ENCODE measurements at regions not wholly inside any gene's neighbourhood (a gene's known extent, or its start where the extent isn't known, plus 50 kb on each side); places are given as distances from the start of the nearest gene placed in this dataset.

GRCh38 chr2:11988691-11989353, 242.4 kb downstream of the LPIN1 start:
- Histone ChIP-seq H3K27me3 (ENCODE audit: insufficient read depth, low read length) (no peaks in the 10 kb centered on the region), H3K79me2 (ENCODE audit: insufficient read depth, low read length) (no peaks in the 10 kb centered on the region), H3K27ac (ENCODE audit: low read depth, low read length) (no peak overlapping the region), H3K4me3 (replicated peaks in 1 of 2; ENCODE audit: low read depth in 1 of 2, low read length in 2 of 2) (no peak overlapping the region), H3K9ac (ENCODE audit: low read length) (no peak overlapping the region), H3K4me2 (ENCODE audit: low read length) (no peak overlapping the region), H3K4me1 (ENCODE audit: control insufficient read depth in 1 of 2, insufficient read depth in 2 of 2, low read length in 2 of 2) (no peaks in the 10 kb centered on the region), H2AFZ (ENCODE audit: low read depth, low read length, poor library complexity, severe bottlenecking) (no peak overlapping the region), H4K20me1 (ENCODE audit: insufficient read depth) (no peaks in the 10 kb centered on the region), H3K9me2 (ENCODE audit: insufficient read depth) (no peaks in the 10 kb centered on the region), H3K36me3 (ENCODE audit: control insufficient read depth in 1 of 2, insufficient read depth in 2 of 2, low read length in 2 of 2) (no peaks in the 10 kb centered on the region), H3K9me3 (ENCODE audit: control insufficient read depth in 1 of 2, insufficient read depth in 1 of 2, low read depth in 1 of 2, low read length in 2 of 2) (no peaks in the 10 kb centered on the region)
- RAD21 ChIA-PET (ENCODE audit: low non-redundant PET in 1 of 2, low total read pairs in 2 of 2, uncharacterized antibody in 2 of 2, unreplicated experiment in 2 of 2), result no interaction called here
- BruUV-seq (replicated peaks), result no TSS peak
- TF ChIP-seq ZBTB33 (IDR thresholded peaks at IDR 0.05; ENCODE audit: extremely low read depth, insufficient replicate concordance, low read length) (no peak), POLR2A (IDR thresholded peaks at IDR 0.05; ENCODE audit: borderline replicate concordance, extremely low read depth, insufficient read depth, insufficient read length) (no peak), EGR1 (IDR thresholded peaks at IDR 0.05; ENCODE audit: low read depth) (no peak), POLR2AphosphoS5 (IDR thresholded peaks at IDR 0.05; ENCODE audit: low read depth, low read length) (no peak), EZH2phosphoT487 (IDR thresholded peaks at IDR 0.05; ENCODE audit: borderline replicate concordance) (no peak), ZFX (IDR thresholded peaks at IDR 0.05) (no peak)
- POLR2A ChIA-PET, result no interaction called here
- CTCF ChIA-PET, result no interaction called here
- intact Hi-C loops (cut with micrococcal nuclease), result no loop called here
- no peak for ATAC-seq
- no peak for DNase-seq (ENCODE audit: low read depth, low spot score)

- ATAC-seq (no peak), DNase-seq (ENCODE audit: low read depth, low spot score) (no peak)
- no peaks in the 10 kb centered on the region for H3K9me3 ChIP-seq (ENCODE audit: control insufficient read depth in 1 of 2, insufficient read depth in 1 of 2, low read depth in 1 of 2, low read length in 2 of 2)
- no peak overlapping the region for H3K4me3 ChIP-seq (replicated peaks in 1 of 2; ENCODE audit: low read depth in 1 of 2, low read length in 2 of 2)
- intact Hi-C loops (cut with micrococcal nuclease), result no loop called here
- H3K9me2 ChIP-seq (ENCODE audit: insufficient read depth), result no peaks in the 10 kb centered on the region
- H3K9ac ChIP-seq (ENCODE audit: low read length), result no peak overlapping the region
- no TSS peak for BruUV-seq (replicated peaks)
- CTCF ChIA-PET, result no interaction called here
- H4K20me1 ChIP-seq (ENCODE audit: insufficient read depth), result no peaks in the 10 kb centered on the region
- H3K4me2 ChIP-seq (ENCODE audit: low read length), result no peak overlapping the region
- no peak overlapping the region for H2AFZ ChIP-seq (ENCODE audit: low read depth, low read length, poor library complexity, severe bottlenecking)
- no peaks in the 10 kb centered on the region for H3K27me3 ChIP-seq (ENCODE audit: insufficient read depth, low read length)
- no peaks in the 10 kb centered on the region for H3K4me1 ChIP-seq (ENCODE audit: control insufficient read depth in 1 of 2, insufficient read depth in 2 of 2, low read length in 2 of 2)
- H3K79me2 ChIP-seq (ENCODE audit: insufficient read depth, low read length), result no peaks in the 10 kb centered on the region
- H3K27ac ChIP-seq (ENCODE audit: low read depth, low read length), result no peak overlapping the region
- H3K36me3 ChIP-seq (ENCODE audit: control insufficient read depth in 1 of 2, insufficient read depth in 2 of 2, low read length in 2 of 2), result no peaks in the 10 kb centered on the region
- POLR2A ChIA-PET, result no interaction called here
- TF ChIP-seq YY1 (IDR thresholded peaks at IDR 0.05; ENCODE audit: extremely low read depth, insufficient replicate concordance, low read depth, low read length), result no peak
- TF ChIP-seq ATF3 (IDR thresholded peaks at IDR 0.05), result no peak
- TF ChIP-seq SRF (IDR thresholded peaks at IDR 0.05; ENCODE audit: low read depth), result no peak
- TF ChIP-seq ZFX (IDR thresholded peaks at IDR 0.05), result no peak
- no peak for TF ChIP-seq RAD21 (IDR thresholded peaks at IDR 0.05; ENCODE audit: low read depth)
- no peak for TF ChIP-seq EZH2phosphoT487 (IDR thresholded peaks at IDR 0.05; ENCODE audit: borderline replicate concordance)
- no peak for TF ChIP-seq CTCF (IDR thresholded peaks at IDR 0.05 in 2 of 3, conservative IDR thresholded peaks at IDR 0.05 in 1 of 3; ENCODE audit: borderline replicate concordance in 1 of 3, insufficient read depth in 1 of 3, low read depth in 2 of 3, low read length in 2 of 3)
- TF ChIP-seq CBX3 (IDR thresholded peaks at IDR 0.05; ENCODE audit: low read depth), result no peak
- TF ChIP-seq SIN3A (IDR thresholded peaks at IDR 0.05; ENCODE audit: low read depth), result no peak
- no peak for TF ChIP-seq POLR2AphosphoS5 (IDR thresholded peaks at IDR 0.05; ENCODE audit: low read depth, low read length)
- no peak for TF ChIP-seq POLR2A (IDR thresholded peaks at IDR 0.05; ENCODE audit: borderline replicate concordance, extremely low read depth, insufficient read depth, insufficient read length)
- no peak for TF ChIP-seq TCF7L2 (IDR thresholded peaks at IDR 0.05; ENCODE audit: borderline replicate concordance, extremely low read depth, insufficient read depth, insufficient read length)
- TF ChIP-seq FOSL1 (IDR thresholded peaks at IDR 0.05; ENCODE audit: low read depth), result no peak
- TF ChIP-seq ELF1 (IDR thresholded peaks at IDR 0.05; ENCODE audit: borderline replicate concordance, low read depth), result no peak
- TF ChIP-seq ZNF274 (IDR thresholded peaks at IDR 0.05; ENCODE audit: low read depth, low read length), result no peak
- RAD21 ChIA-PET (ENCODE audit: low non-redundant PET in 1 of 2, low total read pairs in 2 of 2, uncharacterized antibody in 2 of 2, unreplicated experiment in 2 of 2), result no interaction called here
These were observed 242.9 kb downstream of the LPIN1 start for GRCh38 chr2:11989354-11989703.
